ENCODE measurements at regions not wholly inside any gene's neighbourhood (a gene's known extent, or its start where the extent isn't known, plus 50 kb on each side); places are given as distances from the start of the nearest gene placed in this dataset.

GRCh38 chr3:154496978-154497377 lies 67.0 kb upstream of the GPR149 start:
- TF ChIP-seq ZFX (IDR thresholded peaks at IDR 0.05), result no peak
- no peak for TF ChIP-seq CTCF (conservative IDR thresholded peaks at IDR 0.05)

GRCh38 chr3:154496540-154496939 lies 66.5 kb upstream of the GPR149 start:
- TF ChIP-seq ZFX (IDR thresholded peaks at IDR 0.05) (no peak), CTCF (conservative IDR thresholded peaks at IDR 0.05) (no peak)
- no peak overlapping the region for H3K27ac ChIP-seq

More at GRCh38 chr3:154496978-154497377, 67.0 kb upstream of the GPR149 start:
- no peak overlapping the region for H3K27ac ChIP-seq

GRCh38 chr3:154486949-154487348 lies 57.0 kb upstream of the GPR149 start:
- H3K27ac ChIP-seq, result no peak overlapping the region
- TF ChIP-seq CTCF (conservative IDR thresholded peaks at IDR 0.05) (no peak), ZFX (IDR thresholded peaks at IDR 0.05) (no peak)

GRCh38 chr3:154482507-154482906 lies 52.5 kb upstream of the GPR149 start:
- H3K27ac ChIP-seq, result no peak overlapping the region
- TF ChIP-seq ZFX (IDR thresholded peaks at IDR 0.05), result no peak

- TF ChIP-seq ZFX (IDR thresholded peaks at IDR 0.05), result no peak
- no peak for TF ChIP-seq CTCF (conservative IDR thresholded peaks at IDR 0.05)
- no peak overlapping the region for H3K27ac ChIP-seq
These were observed 50.0 kb upstream of the GPR149 start for GRCh38 chr3:154480033-154480432.
